ENCODE measurements at regions not wholly inside any gene's neighbourhood (a gene's known extent, or its start where the extent isn't known, plus 50 kb on each side); places are given as distances from the start of the nearest gene placed in this dataset.

DNA sequence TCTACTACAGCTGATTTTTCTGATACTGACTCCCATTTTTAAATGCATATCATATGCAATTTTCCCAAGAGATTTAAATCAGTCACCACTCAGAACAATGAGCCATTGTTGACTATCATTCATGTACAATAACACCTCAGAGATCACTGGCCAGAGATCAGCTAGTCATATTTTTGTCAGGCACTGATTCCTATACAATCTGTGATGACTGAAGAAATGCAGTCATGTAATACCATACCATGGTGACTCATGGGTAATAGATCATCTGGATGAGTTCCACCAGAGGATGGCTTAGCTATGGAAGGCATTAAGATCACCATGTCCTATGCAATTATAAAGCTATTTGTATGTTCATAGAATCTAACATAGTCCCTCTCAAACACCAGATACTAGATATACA, 285.7 kb upstream of the DCC start:
- H3K27ac ChIP-seq (ENCODE audit: low read length) = no peak overlapping the region
- no peaks in the 10 kb centered on the region for H3K27me3 ChIP-seq (ENCODE audit: low read depth, low read length)
- no peak overlapping the region for H3K9ac ChIP-seq (ENCODE audit: low read length)
- no peaks in the 10 kb centered on the region for H4K20me1 ChIP-seq (ENCODE audit: insufficient read depth, low read length)
- H2AFZ ChIP-seq (ENCODE audit: low read depth, low read length) = no peak overlapping the region
- H3K4me1 ChIP-seq (ENCODE audit: low read length) = no peaks in the 10 kb centered on the region
- H3K79me2 ChIP-seq (ENCODE audit: low read length) = no peaks in the 10 kb centered on the region
- no peak overlapping the region for H3K4me3 ChIP-seq (ENCODE audit: low read length)
- peaks cover 11% of the 10 kb centered on the region; the same call in 1 of the 2 replicates for H3K9me3 ChIP-seq (ENCODE audit: insufficient read depth, low read length)
- no peak for TF ChIP-seq EZH2phosphoT487 (IDR thresholded peaks at IDR 0.05; ENCODE audit: low read depth)
- TF ChIP-seq, protein P1, sequence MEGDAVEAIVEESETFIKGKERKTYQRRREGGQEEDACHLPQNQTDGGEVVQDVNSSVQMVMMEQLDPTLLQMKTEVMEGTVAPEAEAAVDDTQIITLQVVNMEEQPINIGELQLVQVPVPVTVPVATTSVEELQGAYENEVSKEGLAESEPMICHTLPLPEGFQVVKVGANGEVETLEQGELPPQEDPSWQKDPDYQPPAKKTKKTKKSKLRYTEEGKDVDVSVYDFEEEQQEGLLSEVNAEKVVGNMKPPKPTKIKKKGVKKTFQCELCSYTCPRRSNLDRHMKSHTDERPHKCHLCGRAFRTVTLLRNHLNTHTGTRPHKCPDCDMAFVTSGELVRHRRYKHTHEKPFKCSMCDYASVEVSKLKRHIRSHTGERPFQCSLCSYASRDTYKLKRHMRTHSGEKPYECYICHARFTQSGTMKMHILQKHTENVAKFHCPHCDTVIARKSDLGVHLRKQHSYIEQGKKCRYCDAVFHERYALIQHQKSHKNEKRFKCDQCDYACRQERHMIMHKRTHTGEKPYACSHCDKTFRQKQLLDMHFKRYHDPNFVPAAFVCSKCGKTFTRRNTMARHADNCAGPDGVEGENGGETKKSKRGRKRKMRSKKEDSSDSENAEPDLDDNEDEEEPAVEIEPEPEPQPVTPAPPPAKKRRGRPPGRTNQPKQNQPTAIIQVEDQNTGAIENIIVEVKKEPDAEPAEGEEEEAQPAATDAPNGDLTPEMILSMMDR (IDR thresholded peaks at IDR 0.05; ENCODE audit: low read depth, low read length) = no peak
- H3K36me3 ChIP-seq (replicated peaks; ENCODE audit: low read depth, low read length) = peaks cover 6% of the 10 kb centered on the region
- H3K4me2 ChIP-seq (ENCODE audit: low read length) = no peak overlapping the region

DNA sequence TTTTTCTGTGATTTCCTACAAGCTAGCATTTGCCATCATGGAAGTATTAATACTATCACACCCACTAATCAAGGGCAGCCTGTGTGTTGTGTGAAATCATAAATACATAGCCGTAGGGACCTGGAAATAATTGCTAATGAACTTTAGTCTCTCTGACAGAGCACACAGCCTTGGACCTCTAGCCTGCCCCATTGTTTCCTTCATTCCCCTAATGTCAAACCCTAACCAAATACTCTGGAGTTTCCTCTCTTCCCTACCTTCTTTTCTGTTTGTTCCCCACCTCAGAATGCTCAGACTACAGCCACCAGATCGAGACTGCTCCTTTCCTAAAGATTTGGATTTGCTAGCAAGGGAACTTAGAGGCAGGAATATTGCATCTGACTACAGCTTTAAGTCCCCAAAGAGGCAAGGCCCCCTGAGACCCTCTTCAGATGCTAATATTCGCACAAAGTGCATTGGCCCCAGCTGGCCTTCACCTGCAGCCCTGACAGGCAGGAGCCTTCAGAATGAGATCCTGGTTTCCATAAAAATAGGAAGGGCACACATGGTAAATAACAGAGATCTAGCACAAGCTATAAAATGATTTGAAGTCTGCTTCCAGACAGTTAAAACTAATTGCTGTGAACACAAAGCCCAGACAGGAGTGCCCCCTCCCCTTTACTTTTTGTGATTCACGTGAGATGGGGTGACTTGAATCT, 279.2 kb upstream of the DCC start:
- Histone ChIP-seq H2AFZ (ENCODE audit: low read depth, low read length) (peak overlapping the region; percentile 16), H4K20me1 (ENCODE audit: insufficient read depth, low read length) (no peaks in the 10 kb centered on the region), H3K9me3 (ENCODE audit: insufficient read depth, low read length) (peaks cover 11% of the 10 kb centered on the region; the same call in 1 of the 2 replicates), H3K79me2 (ENCODE audit: low read length) (no peaks in the 10 kb centered on the region), H3K36me3 (replicated peaks; ENCODE audit: low read depth, low read length) (peaks cover 6% of the 10 kb centered on the region), H3K9ac (ENCODE audit: low read length) (no peak overlapping the region), H3K27me3 (ENCODE audit: low read depth, low read length) (no peaks in the 10 kb centered on the region), H3K4me3 (ENCODE audit: low read length) (no peak overlapping the region), H3K4me2 (ENCODE audit: low read length) (no peak overlapping the region), H3K4me1 (ENCODE audit: low read length) (no peaks in the 10 kb centered on the region), H3K27ac (ENCODE audit: low read length) (no peak overlapping the region)
- TF ChIP-seq, protein P1 (IDR thresholded peaks at IDR 0.05; ENCODE audit: low read depth, low read length) = no peak
- no peak for TF ChIP-seq EZH2phosphoT487 (IDR thresholded peaks at IDR 0.05; ENCODE audit: low read depth)

DNA sequence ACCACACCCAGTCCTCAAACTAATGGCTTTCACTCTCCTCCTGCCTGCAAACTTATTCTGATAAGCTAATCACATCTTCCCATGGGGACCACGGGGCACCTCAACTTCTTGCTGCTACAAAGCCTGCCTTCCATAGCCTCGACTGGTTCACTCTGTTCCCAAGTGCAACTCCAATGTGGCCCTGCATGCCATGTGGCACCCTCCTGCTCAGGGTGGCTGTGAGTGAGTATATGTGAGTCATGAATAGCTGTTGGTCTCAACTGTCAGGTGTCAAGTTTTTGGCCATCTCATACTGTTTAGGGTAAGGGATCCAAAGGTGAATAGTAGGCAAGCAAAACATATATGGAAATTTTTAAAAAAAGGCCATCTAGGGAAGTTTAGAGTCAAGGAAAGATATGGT, 276.1 kb upstream of the DCC start:
- Histone ChIP-seq H3K79me2 (ENCODE audit: low read length) (no peaks in the 10 kb centered on the region), H3K9me3 (ENCODE audit: insufficient read depth, low read length) (peaks cover 19% of the 10 kb centered on the region; the same call in 1 of the 2 replicates)

DNA sequence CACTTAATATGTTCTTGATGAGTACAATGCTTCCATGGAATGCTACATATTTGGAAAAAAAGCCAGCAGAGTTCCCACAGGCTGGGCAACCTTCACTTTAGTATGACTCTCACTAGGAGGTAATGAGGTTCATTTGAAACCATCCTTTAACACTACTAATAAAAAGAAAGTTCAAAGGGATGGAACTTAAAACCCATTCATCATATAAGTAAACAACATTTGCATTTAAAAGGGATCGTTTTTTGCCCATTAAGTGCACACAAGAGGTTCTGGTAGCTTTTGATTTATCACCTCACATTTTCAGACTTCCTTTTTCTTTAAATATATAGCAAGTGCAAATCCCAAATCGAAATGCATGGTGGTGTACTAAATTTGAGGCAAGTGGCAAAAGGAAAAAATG, 270.8 kb upstream of the DCC start:
- Histone ChIP-seq H3K79me2 (ENCODE audit: low read length) (no peaks in the 10 kb centered on the region), H3K4me1 (ENCODE audit: low read length) (no peaks in the 10 kb centered on the region), H2AFZ (ENCODE audit: low read depth, low read length) (no peak overlapping the region), H3K9me3 (ENCODE audit: insufficient read depth, low read length) (peaks cover 26% of the 10 kb centered on the region; the same call in 1 of the 2 replicates), H3K27me3 (ENCODE audit: low read depth, low read length) (no peaks in the 10 kb centered on the region), H3K27ac (ENCODE audit: low read length) (no peak overlapping the region), H3K4me3 (ENCODE audit: low read length) (no peak overlapping the region), H3K36me3 (replicated peaks; ENCODE audit: low read depth, low read length) (peaks cover 5% of the 10 kb centered on the region), H4K20me1 (ENCODE audit: insufficient read depth, low read length) (no peaks in the 10 kb centered on the region), H3K9ac (ENCODE audit: low read length) (no peak overlapping the region), H3K4me2 (ENCODE audit: low read length) (no peak overlapping the region)
- TF ChIP-seq EZH2phosphoT487 (IDR thresholded peaks at IDR 0.05; ENCODE audit: low read depth) = no peak
- TF ChIP-seq, protein P1 (IDR thresholded peaks at IDR 0.05; ENCODE audit: low read depth, low read length) = no peak

More for the DNA sequence above, 276.1 kb upstream of the DCC start:
- H3K9ac ChIP-seq (ENCODE audit: low read length) = no peak overlapping the region
- TF ChIP-seq, protein P1 (IDR thresholded peaks at IDR 0.05; ENCODE audit: low read depth, low read length) = no peak
- no peak for TF ChIP-seq EZH2phosphoT487 (IDR thresholded peaks at IDR 0.05; ENCODE audit: low read depth)
- no peaks in the 10 kb centered on the region for H3K27me3 ChIP-seq (ENCODE audit: low read depth, low read length)
- no peak overlapping the region for H3K4me3 ChIP-seq (ENCODE audit: low read length)
- no peaks in the 10 kb centered on the region for H3K4me1 ChIP-seq (ENCODE audit: low read length)
- no peak overlapping the region for H3K4me2 ChIP-seq (ENCODE audit: low read length)
- peaks cover 5% of the 10 kb centered on the region for H3K36me3 ChIP-seq (replicated peaks; ENCODE audit: low read depth, low read length)
- no peak overlapping the region for H3K27ac ChIP-seq (ENCODE audit: low read length)
- H2AFZ ChIP-seq (ENCODE audit: low read depth, low read length) = no peak overlapping the region
- H4K20me1 ChIP-seq (ENCODE audit: insufficient read depth, low read length) = no peaks in the 10 kb centered on the region
